ENCODE measurements at regions not wholly inside any gene's neighbourhood (a gene's known extent, or its start where the extent isn't known, plus 50 kb on each side); places are given as distances from the start of the nearest gene placed in this dataset.

DNA sequence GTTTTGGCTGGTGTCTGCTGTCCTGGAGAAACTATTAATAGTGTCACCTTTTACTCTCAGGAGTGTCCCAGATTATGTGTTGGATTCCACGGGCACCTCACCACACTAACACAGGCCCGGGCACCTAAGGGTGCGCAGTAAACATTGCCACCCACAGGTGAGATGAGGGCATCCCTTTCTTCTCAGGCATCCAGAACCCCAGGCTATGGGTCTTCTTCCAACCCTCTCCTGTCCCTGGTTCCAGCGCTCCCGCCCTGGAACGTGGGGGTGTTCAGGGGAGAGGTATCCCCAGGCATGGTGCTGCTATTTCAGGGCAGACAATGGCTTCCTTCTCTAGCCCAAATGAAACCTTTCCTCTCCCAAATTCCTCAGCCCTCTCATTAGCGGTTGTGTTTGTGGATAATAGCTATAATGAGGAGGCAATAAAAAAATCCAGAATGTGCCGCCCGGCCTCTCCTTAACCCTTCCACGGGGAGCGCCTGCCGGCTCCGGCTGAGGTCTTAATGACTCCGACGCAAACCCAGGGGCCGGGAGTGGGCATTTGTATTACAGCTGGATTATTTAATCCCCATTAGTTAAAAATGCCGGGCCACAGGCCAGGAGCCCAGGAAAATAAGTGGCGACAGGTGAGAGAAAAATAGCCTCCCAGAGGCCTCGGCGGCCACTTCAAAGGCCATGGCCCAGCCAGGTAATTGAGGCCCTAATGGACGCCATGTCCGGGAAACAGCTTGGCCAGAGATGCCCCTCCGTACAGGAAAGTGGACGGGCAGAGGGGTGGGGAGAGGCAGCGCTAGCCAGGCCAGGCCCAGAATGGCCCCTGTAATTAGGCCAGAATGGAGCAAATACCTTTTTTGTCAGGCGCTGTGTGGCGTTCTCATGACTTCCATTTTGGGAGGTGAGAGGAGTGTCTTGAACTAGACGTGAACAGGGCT lies 102.8 kb downstream of the IRX5 start:
- ATAC-seq (no peak), DNase-seq (no peak)
- no peaks in the 10 kb centered on the region for H3K4me1 Mint-ChIP-seq
- peaks cover 5 to 8% of the 10 kb centered on the region in 2 donors for H3K9me3 Mint-ChIP-seq
- H3K27me3 Mint-ChIP-seq = peaks cover 21% of the 10 kb centered on the region
- no peak overlapping the region for H3K27ac Mint-ChIP-seq
- H3K4me3 Mint-ChIP-seq = no peak overlapping the region

DNA sequence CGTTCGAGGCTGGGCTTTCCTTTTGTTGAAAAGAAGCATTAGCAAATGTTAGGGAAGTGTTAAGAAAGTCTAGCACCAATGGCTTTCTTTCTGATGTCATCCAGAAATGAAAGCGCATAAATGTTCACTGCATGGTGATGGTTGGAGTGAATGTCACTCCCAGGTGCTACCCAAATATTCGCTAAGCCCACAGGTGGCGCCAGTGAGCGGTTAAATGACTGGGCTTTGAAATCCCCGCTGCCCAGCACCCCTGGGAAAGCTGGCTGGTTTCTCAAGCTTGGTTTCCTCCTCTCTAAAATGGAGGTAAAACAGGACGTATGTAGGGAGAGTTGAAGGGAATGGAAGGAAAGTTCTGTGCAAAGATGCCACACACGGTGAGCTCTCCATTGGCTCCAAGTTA lies 104.4 kb downstream of the IRX5 start:
- no peak for ATAC-seq
- Mint-ChIP-seq H3K27ac (no peak overlapping the region), H3K4me1 (no peaks in the 10 kb centered on the region), H3K4me3 (no peak overlapping the region), H3K9me3 (no peaks in the 10 kb centered on the region), H3K27me3 (peaks cover 21% of the 10 kb centered on the region)
- DNase-seq = no peak

DNA sequence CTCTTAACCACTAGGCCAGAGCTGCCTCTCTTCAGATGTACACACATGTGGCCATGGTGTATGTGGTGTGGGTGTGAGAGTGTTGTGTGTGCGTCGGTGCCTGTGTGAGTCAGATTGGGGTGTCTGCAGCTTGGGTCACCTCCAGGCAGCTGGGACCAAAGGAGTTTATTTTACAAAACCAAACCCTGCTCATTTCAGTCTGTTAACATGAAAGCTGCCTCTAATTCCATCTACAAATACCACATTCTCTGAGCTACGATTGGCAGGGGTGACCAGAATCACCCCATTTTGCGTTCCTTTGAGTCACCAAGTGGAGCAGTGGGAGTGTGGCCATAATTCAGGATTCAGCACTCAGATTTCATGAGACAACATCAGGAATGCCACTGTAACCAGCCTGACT lies 105.3 kb downstream of the IRX5 start:
- H3K9me3 Mint-ChIP-seq = no peaks in the 10 kb centered on the region
- H3K27ac Mint-ChIP-seq = no peak overlapping the region
- ATAC-seq (no peak), DNase-seq (no peak)
- peaks cover 21% of the 10 kb centered on the region for H3K27me3 Mint-ChIP-seq
- no peaks in the 10 kb centered on the region for H3K4me1 Mint-ChIP-seq
- no peak overlapping the region for H3K4me3 Mint-ChIP-seq

DNA sequence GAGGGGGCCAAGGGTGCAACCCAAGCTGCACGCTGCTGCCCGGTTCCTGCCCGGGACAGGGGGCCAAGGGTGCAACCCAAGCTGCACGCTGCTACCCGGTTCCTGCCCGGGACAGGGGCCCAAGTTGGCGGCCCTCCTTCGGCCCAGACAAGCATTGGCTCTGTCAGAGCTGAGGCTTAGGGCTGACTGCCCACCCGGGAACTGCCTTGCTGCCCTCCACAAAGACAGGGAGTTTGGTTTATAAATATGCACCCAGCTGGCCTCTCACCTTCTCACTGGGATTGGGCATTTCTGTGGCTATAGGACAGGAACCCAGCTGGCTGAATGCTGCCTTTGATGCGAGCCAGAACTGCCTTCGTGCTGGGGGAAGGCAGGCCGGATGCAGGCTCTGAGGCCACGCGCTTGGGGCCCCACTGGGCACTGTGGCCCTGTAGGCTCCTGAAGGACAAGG lies 105.7 kb downstream of the IRX5 start:
- H3K4me3 Mint-ChIP-seq = no peak overlapping the region
- ATAC-seq (no peak), DNase-seq (no peak)
- no peaks in the 10 kb centered on the region for H3K4me1 Mint-ChIP-seq
- H3K9me3 Mint-ChIP-seq = no peaks in the 10 kb centered on the region
- peaks cover 21% of the 10 kb centered on the region for H3K27me3 Mint-ChIP-seq
- H3K27ac Mint-ChIP-seq = no peak overlapping the region

DNA sequence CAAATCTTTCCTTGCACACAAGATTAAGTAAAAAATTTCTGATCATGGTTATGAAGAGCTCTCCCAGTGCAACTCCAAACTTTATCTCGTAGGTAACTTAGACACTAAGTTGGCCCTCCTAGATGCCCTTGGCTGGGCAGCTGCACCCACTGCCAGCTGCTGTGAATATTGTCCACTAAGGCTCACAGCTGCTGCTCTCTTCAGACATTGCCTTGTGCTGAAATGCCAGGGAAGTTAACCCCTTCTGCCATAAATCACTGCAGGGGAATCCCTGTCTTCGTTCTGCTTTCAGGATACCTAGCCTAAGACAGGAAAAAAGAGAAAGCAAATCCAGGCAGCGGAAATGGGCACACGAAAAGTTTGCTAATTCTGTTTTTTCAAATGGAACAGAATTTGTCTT lies 106.4 kb downstream of the IRX5 start:
- DNase-seq (no peak), ATAC-seq (no peak)
- peaks cover 17% of the 10 kb centered on the region for H3K27me3 Mint-ChIP-seq
- no peak overlapping the region for H3K4me3 Mint-ChIP-seq
- no peak overlapping the region for H3K27ac Mint-ChIP-seq
- no peaks in the 10 kb centered on the region for H3K4me1 Mint-ChIP-seq
- no peaks in the 10 kb centered on the region for H3K9me3 Mint-ChIP-seq

DNA sequence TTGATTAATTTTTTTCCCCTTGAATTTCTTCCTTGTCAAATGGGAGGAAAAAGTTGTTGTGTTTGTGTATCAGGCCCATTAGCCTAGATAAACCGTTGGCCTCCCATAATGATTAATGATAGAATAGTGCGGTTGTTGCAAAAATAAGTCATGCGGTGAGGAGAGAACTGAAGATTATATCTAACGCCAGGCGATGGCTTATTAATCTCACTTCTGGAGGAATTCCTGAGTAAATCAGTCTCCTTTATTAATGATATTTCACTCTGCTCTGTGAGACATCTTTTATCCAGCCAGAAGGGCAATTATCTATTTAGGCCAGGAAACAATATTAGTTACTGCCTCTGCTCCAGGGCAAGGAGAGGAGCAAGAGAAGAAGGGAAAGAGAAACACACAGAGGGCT lies 107.3 kb downstream of the IRX5 start:
- Mint-ChIP-seq H3K27me3 (peaks cover 12% of the 10 kb centered on the region), H3K9me3 (no peaks in the 10 kb centered on the region), H3K4me3 (no peak overlapping the region), H3K27ac (no peak overlapping the region), H3K4me1 (no peaks in the 10 kb centered on the region)
- no peak for DNase-seq
- no peak for ATAC-seq

DNA sequence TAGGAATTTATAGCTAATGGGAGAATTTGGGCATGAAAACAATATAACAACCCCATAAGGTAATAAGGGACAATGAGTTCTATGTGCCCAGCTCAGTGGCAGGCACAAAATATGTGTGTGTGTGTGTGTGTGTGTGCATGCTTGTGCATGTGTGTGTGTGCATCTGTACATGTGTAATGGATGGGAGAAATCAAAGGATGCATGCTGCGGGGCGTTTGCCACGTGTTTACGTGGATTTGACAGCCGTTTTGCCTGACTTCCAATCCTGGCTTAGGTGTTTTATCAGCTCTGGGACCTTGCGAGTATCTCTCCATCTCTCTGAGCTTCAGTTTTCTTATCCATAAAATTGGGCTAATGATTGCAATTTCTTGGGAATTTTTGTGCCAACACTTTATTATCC lies 108.4 kb downstream of the IRX5 start:
- DNase-seq = no peak
- no peak for ATAC-seq
- peaks cover 5% of the 10 kb centered on the region for H3K27me3 Mint-ChIP-seq
- no peaks in the 10 kb centered on the region for H3K9me3 Mint-ChIP-seq
- no peak overlapping the region for H3K27ac Mint-ChIP-seq
- H3K4me3 Mint-ChIP-seq = no peak overlapping the region
- no peaks in the 10 kb centered on the region for H3K4me1 Mint-ChIP-seq

DNA sequence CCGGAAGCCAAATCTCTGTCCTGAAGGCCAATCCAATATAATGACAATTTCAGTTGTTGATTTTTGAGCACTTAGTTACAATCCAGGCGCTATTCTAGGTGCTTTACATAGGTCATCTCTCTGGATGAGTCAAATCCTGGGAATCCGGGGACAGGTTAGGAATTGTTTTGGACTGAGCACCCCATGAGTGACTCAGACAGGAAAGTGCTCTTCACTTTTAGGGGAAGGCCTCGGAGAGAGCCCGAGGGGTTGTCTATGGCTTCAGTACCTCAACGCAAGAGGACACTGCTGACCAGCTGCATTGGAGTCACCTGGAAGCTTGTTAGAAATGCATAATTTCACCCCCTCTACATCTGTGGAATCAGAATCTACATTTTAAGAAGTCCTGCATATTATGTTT lies 108.8 kb downstream of the IRX5 start:
- H3K9me3 Mint-ChIP-seq = no peaks in the 10 kb centered on the region
- no peak for ATAC-seq
- no peaks in the 10 kb centered on the region for H3K4me1 Mint-ChIP-seq

DNA sequence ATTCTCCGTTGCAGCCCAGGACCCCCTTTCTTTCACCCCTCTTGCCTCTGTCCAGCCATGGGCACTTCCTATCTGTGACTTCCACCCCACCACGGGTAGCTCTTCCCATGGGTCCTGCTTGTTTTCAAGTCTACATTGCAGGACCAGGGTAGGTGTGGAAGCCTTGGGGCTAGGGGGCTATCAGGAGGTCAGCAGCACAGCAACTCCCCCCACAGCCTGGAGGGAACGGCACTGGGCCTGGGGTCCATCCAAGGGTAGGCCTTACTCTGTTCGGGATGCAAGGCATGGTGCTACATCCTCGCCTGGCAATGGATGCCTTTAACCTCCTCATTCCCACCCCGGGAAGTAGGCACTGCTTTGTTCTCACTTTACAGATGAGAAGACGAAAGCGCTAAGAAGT lies 109.3 kb downstream of the IRX5 start:
- Mint-ChIP-seq H3K27me3 (no peaks in the 10 kb centered on the region), H3K4me1 (no peaks in the 10 kb centered on the region), H3K27ac (no peak overlapping the region), H3K4me3 (no peak overlapping the region), H3K9me3 (no peaks in the 10 kb centered on the region)
- DNase-seq (no peak), ATAC-seq (no peak)

More for the DNA sequence above, 108.8 kb downstream of the IRX5 start:
- Mint-ChIP-seq H3K27ac (no peak overlapping the region), H3K4me3 (no peak overlapping the region), H3K27me3 (peaks cover under 1% of the 10 kb centered on the region)
- DNase-seq = no peak

DNA sequence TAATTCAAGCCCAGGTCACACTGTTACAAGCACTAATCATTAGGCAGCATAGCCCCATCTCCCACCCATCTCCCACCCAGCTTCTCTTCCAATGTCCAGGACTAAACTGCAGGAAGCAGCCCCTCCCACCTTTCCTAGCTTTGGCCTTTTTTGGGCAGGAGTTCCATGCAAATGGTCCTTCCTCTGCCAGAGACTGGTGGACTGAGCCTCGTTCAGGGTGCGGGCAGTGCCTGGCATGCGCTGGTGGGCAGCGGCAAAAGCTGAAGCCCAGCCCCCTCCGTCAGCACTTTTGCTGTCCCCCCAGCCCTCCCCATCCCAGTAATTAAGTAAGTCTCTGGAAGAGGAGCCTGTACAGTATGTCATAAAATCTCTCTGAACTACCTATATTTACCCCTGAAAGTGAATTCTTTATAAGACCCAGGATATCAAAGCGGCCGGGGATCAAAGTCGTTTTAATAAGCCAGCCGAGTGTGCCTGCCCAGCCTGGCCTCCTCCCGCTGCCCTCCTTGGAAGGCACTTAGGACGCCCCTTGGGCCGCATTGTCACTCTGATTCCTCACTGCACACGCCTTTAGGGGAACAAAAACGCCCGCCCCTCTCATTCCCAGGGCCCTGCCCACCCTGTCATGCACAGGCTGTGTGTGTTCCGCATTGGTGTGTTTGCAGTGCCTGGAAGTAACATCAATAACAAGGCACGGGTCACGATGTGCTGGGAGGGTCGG lies 109.9 kb downstream of the IRX5 start:
- Mint-ChIP-seq H3K27me3 (no peaks in the 10 kb centered on the region), H3K4me1 (no peaks in the 10 kb centered on the region), H3K27ac (no peak overlapping the region), H3K9me3 (no peaks in the 10 kb centered on the region), H3K4me3 (no peak overlapping the region)
- no peak for ATAC-seq
- no peak for DNase-seq

DNA sequence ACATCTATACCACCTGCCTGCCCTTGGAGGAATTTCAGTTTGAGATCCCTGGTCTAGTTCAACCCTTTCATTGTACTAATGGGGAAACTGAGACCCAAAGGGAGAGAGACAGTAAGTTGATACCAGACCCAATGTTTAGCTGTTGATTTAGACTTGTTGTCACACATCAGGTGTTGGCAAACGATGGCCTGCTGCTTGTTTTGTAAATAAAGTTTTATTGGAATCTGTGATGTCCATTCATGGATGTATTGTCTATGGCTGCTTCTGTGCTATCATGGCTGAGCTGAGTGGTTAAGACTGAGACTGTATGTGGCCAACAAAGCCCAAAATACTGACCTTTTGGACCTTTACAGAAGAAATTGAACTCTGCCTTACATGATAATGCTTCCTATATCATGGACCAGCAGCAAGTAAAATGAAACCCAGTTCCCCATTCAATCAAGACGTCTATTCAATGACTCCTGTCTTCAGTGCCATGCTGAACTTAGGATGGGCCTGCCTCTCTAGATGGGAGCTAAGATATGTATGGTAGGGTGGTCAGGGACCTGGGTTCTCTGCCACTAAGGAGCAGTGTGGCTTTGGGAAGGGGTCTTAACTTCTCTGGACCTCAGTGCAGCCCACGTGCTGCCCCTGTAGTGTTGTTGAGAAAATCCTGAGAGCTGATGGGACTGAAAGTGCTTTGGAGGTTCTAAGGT lies 111.0 kb downstream of the IRX5 start:
- DNase-seq = no peak
- Mint-ChIP-seq H3K27me3 (peaks cover 2% of the 10 kb centered on the region), H3K4me1 (no peaks in the 10 kb centered on the region), H3K4me3 (no peak overlapping the region), H3K27ac (no peak overlapping the region), H3K9me3 (no peaks in the 10 kb centered on the region)
- ATAC-seq = no peak

DNA sequence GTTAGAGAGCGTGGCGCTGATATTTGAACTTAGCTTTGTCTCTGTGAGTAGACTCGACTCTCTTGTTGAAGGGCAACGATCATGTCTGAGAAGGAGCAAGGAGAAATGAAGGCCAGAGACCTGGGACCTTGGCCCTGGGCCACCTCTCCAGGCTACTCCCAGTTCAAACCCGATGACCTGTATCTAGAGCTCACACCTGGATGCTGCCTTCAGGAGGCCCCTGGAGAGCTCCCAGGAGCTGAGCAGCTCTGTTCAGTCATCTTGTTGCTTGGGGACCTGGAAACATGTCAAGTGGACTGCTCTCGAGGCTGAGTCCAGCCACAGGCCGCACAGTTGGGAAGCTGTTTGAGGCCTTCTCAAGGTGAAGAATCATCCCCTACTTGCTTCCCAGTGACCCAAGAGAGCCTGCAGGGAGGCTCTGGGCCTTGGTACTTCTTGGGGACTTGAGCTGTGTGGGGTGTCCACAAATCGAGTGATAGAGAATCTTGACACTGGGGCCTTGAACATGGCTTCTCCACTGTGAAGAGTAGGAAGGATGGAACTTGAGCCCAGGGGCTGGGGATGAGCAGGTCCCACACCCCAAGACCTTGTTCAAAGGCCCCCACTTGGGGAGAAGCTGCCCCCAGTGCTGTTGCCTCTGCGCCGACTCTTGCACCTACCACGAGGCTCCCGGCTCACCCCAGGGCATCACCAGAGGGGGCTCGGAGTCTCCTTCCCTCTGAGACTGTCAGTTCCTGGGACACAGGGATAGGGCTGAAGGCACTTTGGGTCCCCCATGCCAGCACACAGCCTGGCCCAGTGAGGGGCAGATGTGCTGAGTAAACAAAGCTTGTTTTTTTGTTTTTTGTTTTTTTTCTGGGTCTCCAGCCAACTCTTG lies 112.1 kb downstream of the IRX5 start:
- DNase-seq (no peak), ATAC-seq (no peak)
- H3K4me3 Mint-ChIP-seq = no peak overlapping the region
- peaks cover 13% of the 10 kb centered on the region for H3K27me3 Mint-ChIP-seq
- no peaks in the 10 kb centered on the region for H3K4me1 Mint-ChIP-seq
- no peak overlapping the region for H3K27ac Mint-ChIP-seq
- no peaks in the 10 kb centered on the region for H3K9me3 Mint-ChIP-seq

DNA sequence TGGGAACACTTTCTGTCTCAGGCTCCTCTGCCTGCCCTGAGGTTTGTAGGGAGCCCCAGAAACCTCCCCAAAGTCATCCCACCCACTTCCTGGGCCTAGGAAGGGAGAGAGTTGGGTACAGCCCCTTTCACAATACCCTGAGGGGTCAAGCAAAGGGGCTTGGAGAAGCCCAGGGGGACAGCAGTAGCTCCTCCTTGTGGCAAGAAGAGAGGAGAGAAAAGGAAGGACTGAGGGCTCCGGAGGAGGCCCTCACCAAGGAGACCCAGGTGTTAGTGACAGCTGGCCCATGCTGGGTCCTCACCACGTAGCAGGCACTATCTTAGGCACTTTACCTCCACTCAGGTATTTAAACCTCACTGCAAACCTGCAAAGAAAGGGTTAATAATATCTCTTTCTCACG lies 112.8 kb downstream of the IRX5 start:
- no peak overlapping the region for H3K27ac Mint-ChIP-seq
- H3K27me3 Mint-ChIP-seq = peaks cover 15% of the 10 kb centered on the region
- DNase-seq (no peak), ATAC-seq (no peak)
- H3K4me1 Mint-ChIP-seq = no peaks in the 10 kb centered on the region
- no peaks in the 10 kb centered on the region for H3K9me3 Mint-ChIP-seq
- H3K4me3 Mint-ChIP-seq = no peak overlapping the region

DNA sequence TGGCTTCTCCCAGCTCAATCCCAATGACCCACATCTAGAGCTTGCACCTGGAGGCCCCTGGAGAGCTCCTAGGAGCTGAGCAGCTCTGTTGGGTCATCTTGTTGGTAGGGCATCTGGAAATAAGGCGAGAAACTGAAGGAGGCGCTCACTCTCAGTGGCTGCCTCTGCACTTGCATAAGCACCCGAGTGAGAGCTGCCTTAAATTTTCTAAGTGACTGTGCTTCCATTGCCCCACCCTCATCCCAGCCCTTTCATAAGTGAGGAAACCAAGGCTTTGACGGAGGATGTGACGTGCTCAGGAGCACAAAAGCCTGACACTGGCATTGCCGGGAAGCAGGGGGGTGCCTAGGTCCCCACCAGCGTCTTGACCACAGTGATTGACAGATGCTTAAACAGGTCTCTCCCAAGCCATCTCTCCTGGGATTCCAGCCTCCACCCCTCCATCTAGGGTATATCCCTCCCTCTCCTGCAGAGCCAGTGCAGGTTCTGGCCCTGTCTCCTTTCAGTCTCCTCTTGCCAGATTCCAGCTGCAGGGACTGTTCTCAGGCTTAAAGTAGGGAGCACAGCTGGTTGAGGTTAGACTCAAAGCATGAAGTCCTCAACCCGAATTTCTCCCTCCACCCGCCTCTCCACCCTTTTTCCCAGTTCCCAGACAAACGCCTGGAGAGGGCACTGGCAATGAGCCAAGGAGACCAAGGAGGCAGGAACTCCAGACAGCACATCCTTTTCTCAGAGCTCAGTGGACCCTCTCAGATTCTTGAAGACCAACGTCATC lies 113.7 kb downstream of the IRX5 start:
- Mint-ChIP-seq H3K4me3 (no peak overlapping the region), H3K9me3 (no peaks in the 10 kb centered on the region), H3K27ac (no peak overlapping the region), H3K4me1 (no peaks in the 10 kb centered on the region), H3K27me3 (peaks cover 15% of the 10 kb centered on the region)
- ATAC-seq = no peak
- no peak for DNase-seq
